DMS79 treated with DMSO at 0.1 percent for 48 hours (cell line): ENCODE measurements at regions not wholly inside any gene's neighbourhood (a gene's known extent, or its start where the extent isn't known, plus 50 kb on each side); places are given as distances from the start of the nearest gene placed in this dataset.

ENCODE experiments used
- DNase-seq: peaks from one replicate; lab custom pipeline; 2025; lab: John Stamatoyannopoulos, UW

DNA sequence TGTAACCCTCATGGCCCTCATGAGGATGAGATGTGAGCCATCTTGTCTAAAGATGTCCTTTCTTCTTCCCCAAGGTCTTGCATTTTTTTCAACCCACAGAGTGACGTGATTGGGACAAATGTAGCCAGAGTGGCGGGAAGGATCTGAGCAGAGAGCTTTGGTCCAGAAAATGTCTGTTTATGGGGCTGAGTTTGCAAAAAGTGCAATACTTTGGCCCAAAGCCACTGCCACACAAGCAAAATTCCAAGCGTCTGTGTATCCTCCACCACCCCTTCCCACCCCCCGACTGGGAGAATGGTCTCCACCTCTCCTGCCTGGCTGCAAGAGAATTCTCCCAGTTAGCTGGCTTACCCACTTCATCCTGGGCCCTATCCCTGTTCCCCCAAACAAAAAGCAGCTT is 246.9 kb upstream of the LRIG1 start:
- no peak for DNase-seq

DNA sequence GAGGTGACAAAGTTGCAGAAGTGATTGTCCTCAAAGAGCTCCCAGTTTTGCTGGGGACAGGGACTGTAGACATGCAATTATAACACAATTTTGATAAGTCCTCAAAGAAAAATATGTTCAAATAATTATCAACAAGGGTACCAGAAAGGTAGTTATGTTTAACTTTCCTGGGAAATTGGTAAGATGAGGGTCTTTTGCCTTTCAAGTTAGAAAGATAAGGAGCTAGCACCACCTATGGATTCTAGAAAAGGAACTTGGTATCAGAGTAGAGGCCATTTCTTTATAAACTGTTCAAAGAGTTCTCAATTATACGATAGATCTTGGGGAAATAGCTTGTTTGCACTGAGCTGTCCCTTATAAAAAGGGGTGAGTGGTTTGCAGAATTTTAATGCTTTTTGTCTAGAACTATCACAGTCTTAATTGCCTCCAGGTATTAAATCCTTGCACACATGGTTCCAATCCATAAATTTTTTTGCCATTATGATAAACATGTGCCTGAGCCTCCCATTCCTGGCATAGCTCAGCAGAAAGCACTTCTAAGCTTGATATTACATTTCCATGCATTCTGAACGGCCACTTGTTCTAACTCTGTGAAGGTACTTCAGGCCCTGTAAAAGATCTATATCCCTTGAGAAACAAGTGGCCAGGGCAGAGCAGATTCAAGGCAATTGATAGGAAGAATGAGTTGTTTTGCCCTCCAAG is 247.5 kb upstream of the LRIG1 start:
- DNase-seq, result no peak

DNA sequence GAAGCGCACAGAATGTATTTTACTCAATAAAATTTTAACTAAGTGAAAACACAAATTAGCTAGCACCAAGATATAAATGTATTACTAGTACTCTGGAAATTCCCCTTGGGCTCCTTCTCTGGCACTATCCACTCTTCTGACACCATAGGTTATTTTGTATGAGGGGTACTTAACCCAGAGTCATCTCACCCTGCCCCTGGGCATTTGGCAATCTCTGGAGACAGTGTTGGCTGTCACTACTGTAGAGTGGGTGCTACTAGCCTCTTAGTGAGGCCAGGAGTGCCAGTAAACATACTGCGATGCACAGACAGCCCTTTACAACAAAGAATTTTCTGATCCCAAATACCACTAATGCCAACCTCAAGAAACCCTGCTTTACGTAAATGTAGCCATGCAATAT is 246.3 kb upstream of the KBTBD8 start:
- no peak for DNase-seq

DNA sequence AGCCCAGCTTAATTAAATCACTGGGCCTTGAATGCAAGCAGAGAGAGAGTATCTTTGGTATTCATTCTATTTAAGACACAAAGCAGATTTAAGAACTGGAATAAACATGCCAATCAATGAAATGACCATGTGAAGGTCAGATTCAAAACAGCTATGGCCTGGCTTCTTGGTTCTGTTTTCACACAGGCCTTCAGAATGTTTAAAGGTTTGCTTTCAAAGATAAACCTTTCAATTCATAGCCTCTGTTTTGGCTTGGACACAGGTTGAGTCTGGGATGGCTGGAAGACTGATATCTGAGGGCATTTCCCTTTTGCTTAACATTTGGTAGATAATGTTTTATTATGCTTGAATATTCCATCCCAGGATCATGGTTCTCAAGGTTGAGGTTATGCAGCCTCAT is 244.4 kb upstream of the KBTBD8 start:
- DNase-seq, result no peak

DNA sequence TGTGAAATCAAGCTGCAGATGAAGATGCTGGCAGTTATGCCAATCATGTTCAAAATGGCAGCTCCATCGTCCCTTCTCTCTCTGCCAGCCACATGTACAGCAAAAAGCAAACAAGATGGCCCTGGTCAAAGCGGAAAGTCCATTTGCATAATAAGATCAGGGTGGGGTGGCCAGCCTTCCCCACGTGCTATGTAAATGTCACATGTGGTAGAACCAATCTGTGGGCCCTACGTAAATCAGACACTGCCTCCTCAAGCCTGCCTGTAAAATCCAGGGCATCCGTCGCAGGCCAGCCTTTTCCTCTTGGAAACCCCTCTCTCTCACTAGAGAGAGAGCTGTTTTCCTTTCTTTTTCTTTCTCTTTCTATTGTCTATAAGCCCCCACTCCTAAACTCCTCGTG is 243.5 kb upstream of the KBTBD8 start:
- no peak for DNase-seq

DNA sequence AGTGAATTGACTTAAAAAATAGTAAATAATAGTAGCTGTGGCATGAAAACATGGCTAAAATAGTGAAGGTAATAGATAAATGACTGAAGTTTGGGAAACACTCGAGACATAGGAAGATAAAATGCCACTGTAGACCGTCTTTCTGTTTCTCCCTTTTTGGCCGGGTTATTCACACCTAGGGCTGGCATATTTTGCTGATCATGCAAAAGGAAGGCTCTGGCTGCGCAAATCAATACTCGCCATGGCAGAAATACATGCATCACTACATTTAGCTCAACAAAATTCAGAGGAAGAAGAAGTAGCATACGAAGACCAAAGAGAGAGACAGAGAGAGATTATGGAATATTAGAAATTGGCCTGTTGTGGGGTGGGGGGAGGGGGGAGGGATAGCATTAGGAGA is 242.2 kb upstream of the KBTBD8 start:
- no peak for DNase-seq

DNA sequence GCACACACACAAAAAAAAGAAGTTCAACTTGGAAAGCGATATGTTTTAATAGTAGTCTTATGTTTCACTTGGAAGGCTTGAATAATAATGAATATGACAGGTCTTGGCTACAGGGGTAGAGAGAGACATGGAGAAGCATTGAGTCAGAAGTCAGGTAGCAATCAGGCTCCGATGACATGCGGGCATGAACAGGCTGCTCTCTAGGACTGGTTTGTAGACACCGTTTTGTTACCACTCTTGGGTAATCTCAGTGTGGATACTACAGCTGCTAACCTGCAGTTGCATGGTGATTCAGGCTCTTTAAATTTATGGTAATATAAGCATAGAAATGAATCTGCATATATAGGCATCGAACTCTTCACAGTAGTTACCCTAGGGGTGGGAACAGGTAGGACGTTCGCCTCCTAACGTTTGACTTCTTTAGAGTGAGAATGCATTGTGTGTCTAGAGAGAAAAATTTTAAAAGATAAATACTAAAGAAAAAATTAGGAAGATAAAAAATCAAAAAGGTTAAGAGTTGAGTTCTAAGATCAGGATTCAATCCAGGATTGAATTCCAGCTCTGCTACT is 241.6 kb upstream of the KBTBD8 start:
- no peak for DNase-seq

DNA sequence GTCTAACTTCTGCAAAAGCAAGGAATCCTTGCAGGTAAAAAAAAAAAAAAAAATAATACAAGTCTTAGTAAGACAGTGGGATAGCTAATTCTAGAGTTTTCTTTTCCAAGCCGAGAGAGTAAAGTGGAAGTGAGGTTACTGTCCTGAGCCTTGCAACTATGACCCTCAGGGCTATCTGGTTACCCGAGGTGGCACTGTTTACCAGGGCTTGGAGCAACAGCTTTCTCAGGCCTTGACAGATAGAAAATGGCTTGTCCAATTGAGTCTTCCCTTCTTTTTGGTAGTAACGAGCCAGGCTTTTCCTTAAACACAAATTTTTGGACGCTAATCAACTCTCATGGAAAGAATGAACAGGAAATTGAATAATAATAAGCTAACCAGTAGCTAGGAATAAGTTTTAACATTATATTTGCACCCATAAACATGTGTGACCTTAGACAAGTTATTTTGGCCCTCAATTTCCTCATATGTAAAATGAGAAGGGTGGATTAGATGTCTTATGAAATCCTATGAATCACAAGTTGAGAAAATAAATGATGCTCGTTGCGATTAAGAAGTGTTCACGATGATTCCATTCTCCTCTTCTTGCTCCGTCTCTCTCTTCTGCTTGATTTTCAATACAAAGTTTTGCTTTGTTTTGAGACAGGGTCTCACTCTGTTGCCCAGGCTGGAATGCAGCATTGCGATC is 236.9 kb upstream of the KBTBD8 start:
- no peak for DNase-seq

DNA sequence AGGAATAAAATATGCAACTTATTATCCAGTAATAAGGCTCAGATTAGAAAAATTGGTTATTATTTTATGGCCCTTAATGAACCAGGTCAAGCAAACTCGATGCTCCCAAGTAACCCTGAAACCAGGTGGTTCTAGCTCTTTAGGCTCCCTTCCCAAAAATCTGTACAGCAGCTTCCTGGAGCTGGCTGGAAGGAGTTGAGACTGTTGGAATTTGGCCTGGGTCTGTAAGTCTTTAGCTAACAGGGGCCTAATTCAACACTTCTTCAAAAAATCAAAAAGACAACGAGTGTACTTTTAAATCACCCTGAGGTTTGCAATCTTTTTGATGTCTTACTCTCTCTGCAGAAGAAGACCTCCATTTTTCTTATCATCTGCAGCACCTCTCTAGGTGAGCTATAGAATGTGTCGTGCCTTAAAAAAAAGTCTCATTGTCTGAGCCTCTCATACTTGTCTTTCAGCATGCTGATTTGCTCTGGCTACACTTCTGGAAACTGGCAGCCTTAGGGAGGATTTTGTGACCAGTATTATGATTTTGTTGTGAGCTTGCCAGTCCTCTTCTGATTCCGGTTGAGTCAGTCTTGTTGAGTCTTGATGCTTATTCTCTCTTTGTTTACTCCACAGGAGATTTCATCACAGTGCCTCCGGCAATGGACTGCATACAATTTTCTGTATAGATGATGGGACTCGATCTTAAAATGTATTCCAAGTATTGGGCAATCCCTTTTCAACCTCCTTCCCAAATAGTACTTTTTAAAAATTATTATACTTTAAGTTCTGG is 235.0 kb upstream of the KBTBD8 start:
- DNase-seq, result no peak

DNA sequence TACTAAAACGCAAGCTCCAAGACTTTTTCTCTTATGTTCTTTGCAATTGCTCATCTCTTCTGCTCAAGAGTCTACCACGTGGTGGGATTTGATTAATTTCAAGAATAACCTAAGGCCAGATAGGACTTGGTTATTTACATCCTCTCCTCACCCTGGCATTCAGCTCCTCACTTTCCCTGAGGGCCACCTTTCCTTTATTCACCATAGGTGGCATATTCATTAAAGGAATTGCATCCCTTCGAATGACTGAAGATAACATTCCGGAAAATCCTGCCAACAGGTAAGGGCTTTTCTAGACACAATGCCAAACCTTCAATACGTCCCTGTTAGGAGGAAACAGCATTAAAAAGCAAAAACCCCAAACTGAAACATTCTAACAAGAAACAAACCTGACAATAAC is 220.0 kb upstream of the KBTBD8 start:
- DNase-seq, result no peak

DNA sequence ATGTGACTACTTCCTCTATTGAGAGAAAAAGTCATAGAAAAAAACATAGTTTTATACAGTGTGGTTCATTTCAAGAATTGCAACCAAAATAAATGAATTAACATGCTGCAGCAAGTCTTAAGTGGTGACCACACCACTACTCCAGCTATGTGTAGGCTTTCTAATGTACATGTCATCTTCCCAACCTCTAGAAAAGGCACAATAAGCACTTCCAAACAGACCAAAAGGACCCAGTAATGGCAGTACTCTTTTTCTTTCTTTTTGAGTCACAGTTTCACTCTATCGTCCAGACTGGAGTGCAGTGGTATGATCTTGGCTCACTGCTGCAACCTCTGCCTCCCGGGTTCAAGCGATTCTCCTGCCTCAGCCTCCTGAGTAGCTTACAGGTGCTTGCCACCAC is 219.3 kb upstream of the KBTBD8 start:
- DNase-seq, result no peak

DNA sequence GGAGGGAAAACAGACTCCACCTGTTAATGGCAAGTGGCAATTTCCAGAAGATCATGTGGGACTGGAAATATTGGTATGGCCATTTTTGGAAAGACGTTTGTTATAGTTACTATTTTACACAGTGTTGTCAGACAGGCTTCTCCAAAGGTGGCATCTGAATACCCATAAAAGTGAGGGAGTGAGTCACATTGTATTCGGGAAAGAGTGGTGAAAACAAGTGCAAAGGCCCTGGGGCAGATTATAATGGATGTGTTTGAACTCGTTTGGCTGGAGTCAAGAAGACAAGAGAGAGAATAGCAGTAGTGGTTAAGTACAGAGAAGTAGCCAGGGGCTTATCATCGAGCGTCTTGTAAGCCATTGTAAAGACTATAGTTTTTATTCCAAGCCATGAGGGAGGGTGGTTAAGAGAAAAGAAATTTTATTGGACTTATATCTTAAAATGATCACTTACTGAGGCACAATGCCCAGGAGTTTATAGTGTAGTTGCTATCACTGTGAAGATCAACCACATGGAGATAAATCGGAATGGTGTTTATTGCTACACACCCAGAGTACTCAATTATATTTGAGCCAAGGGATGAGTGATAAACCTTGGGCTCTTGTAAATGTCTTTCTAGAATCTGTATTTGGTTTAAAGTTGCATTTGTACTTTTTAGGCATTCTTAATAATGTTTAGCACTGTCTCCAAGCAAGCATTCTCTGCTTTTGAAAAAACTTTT is 212.8 kb upstream of the KBTBD8 start:
- no peak for DNase-seq

DNA sequence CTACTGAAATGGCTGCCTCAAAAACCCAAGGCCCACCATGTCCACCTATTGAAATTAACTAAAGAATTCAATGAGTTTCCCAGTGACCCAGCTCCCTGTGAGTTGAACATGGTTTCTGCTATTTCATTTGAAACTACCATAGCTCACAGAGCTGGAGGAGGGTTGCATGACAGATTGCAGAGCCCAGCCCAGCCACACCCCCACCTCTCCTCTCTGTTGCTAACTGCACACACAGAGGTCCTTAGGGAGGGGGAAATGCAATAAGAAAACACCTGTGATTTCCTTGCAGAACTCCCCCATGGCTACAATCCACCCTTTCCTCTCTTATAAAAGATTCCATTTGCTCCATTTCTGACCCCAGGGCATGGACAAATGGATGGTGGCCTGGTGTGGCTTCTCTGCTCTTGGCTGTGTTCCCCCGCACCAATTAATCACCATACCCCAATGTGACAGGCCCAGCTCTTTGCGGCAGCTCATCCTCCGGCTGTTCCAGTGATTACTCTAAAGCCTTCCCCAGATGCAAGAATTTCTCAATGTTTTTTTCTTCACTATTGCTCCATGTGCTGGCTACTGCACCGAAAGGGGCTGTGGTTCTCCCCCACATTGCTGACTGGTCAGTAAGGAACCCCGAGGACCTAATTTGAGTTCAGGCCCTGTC is 208.4 kb upstream of the KBTBD8 start:
- no peak for DNase-seq

DNA sequence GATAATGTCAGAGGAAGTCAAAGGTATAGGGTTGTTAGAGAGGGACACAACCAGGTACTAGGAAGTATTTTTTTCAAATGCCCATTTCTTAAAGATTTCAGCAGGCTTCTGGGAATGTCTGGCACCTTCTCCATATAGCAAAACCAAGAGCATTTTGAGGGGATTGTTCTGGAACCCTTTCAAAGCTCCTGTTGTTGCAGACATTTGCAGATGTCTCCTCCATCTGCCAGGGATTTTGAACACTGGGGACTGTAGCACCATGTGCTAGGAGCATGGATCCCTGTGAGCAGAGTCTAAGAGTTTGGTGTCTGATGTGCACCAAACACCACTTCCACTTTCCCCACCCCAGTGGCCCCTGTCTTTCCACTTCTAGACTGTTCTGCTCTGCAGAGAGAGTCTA is 206.0 kb upstream of the KBTBD8 start:
- DNase-seq, result no peak

DNA sequence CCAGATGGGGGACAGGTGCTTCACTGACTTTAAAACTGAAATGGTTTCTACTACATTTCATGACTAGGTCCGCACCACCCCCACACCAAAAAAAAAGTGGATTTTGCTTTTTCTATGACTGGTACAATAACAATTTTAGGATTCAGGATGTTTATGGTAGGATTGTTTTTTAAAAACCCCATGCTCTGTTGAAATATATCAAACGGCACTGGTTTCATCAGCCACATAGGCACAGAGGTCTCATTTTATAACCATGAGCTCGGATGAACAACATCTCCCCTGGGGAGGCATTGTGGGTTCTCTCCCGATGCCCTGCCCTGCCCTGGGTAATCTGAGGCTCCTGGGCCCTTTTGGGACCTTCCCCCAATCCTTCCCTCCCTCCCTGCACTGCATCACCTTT is 202.7 kb upstream of the KBTBD8 start:
- no peak for DNase-seq

DNA sequence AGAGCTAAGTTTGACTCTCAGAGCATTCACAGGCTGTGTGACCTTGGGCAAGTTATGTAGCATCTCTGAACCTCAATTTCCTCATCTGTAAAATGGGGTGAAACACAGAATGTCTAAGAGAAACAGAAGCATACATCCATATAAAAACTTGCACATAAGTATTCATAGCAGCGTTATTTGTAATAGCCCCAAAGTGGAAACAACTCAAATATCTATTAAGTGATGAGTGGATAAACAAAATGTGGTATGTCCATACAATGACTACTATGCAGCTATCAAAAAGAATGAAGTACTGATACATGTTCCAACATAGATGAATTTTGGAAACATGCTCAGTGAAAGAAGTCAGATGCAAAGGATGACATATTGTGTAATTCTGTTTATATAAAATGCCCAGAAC is 201.8 kb upstream of the KBTBD8 start:
- DNase-seq, result no peak

DNA sequence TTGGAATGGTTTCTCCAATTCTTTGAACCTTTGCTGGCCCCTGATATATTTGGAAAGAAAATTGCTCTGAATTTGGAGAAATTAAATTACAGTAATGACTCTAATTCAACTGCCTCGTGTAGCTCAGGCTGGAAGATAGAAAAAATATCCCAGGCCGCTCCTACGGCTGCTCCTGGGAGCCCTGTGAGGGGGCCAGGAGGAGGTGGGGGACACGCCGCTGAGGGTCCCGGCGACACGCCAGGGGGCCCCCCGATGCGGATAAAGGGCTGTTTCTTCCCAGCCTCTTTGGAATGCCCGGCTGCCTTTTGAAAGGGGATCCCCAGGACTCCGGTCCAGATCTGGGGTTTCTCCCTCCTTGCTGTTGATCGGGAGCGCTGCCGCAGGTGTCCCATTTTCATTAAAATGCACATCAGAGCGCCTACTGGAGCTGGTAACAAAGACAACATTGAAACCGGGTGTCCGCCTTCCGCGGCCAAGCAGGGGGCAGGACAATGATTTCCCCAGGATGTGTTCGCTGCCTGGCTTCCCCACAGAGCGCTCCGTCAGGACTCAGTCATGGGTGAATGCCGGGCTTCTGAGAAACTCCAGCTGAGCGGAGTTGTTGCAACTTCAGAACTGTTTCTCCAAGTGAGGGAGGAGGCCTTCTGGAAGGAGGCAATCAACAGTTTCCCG is 200.1 kb upstream of the KBTBD8 start:
- no peak for DNase-seq

DNA sequence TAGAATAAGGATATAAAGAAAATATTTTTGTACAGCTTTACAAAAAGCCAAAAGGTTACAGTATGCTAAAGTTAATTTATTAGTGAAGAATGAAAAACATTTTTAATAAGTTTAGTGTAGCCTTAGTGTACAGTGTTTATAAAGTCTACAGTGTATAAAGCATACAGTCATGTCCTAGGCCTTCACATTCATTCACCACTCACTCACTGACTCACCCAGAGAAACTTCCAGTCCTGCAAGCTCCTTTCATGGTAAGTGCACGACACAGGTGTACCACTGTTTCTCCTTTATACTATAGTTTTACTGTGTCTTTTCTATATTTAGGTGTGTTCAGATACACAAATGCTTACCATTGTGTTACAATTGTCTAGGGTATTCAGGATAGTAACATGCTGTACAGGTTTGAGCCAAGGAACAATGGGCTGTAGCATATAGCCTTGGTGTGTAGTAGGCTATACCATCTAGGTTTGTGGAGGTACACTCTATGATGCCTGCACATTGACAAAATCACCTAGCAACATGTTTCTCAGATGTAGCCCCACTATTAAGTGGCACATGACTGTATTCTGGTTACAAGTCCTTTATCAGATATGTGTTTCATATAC is 197.1 kb upstream of the KBTBD8 start:
- no peak for DNase-seq

DNA sequence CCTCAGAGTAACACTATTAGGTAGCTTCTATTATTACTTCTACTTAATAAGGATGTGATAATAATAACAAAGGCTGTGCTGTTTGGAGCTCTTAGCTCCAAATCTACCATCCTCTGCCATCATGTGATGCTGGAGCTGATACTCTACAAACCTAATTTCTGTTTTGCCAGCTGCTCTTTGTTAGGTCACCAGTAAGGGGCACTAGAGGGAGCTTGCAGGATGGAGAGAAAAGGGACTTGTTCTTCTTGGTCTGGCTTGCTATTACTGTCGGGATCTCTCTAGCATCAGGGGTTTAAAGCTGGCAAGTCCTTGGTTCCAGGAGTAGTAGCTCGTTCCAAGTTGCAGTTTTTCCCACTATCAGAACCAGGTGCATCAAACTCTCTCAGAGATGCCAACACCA is 194.9 kb upstream of the KBTBD8 start:
- no peak for DNase-seq
